Smooth muscle cell (in vitro differentiated cells): ENCODE measurements at regions not wholly inside any gene's neighbourhood (a gene's known extent, or its start where the extent isn't known, plus 50 kb on each side); places are given as distances from the start of the nearest gene placed in this dataset.

Experiments used
- DNase-seq: peaks from one replicate; lab custom pipeline; 2025; ENCODE audit not compliant: unreplicated experiment; lab: John Stamatoyannopoulos, UW
- H2AFZ ChIP-seq: fragments of 200-600 bp; sonication (generic); 2 replicates; pipeline ENCODE4 v1.6.0; 2016; ENCODE audit warnings: antibody characterized with exemption, low read depth, mild to moderate bottlenecking
- H3F3A ChIP-seq: fragments of 200-600 bp; sonication (generic); 2 replicates; pipeline ENCODE4 v1.6.0; 2017; ENCODE audit warnings: antibody characterized with exemption, low read depth
- H3K27ac ChIP-seq: fragments of 200-600 bp; sonication (generic); 2 replicates; pipeline ENCODE4 v1.5.1; 2016; ENCODE audit warnings: low read depth, mild to moderate bottlenecking
- H3K27me3 ChIP-seq: fragments of 200-600 bp; sonication (generic); 2 replicates; pipeline ENCODE4 v1.6.1; 2016; ENCODE audit warnings: low read depth, mild to moderate bottlenecking
- H3K36me3 ChIP-seq: fragments of 200-600 bp; sonication (generic); 2 replicates; pipeline ENCODE4 v1.5.1; 2016; ENCODE audit warnings: low read depth
- H3K4me1 ChIP-seq: fragments of 200-600 bp; sonication (generic); 2 replicates; pipeline ENCODE4 v1.5.1; 2016; ENCODE audit warnings: low read depth
- H3K4me2 ChIP-seq: fragments of 200-600 bp; sonication (generic); 2 replicates; pipeline ENCODE4 v1.6.0; 2016; ENCODE audit warnings: mild to moderate bottlenecking
- H3K4me3 ChIP-seq: fragments of 200-600 bp; sonication (generic); 2 replicates; pipeline ENCODE4 v1.5.1; 2016; ENCODE audit warnings: mild to moderate bottlenecking
- H3K79me2 ChIP-seq: fragments of 200-600 bp; sonication (generic); 2 replicates; pipeline ENCODE4 v1.6.0; 2016; ENCODE audit warnings: low read depth, mild to moderate bottlenecking
- H3K9ac ChIP-seq: fragments of 200-600 bp; sonication (generic); 2 replicates; pipeline ENCODE4 v1.6.0; 2016; ENCODE audit warnings: low read depth
- H3K9me3 ChIP-seq: fragments of 200-600 bp; sonication (generic); replicated peaks from 2 replicates; pipeline ENCODE4 v1.5.1; 2016; ENCODE audit warnings: low read depth
- H4K20me1 ChIP-seq: fragments of 200-600 bp; sonication (generic); 2 replicates; pipeline ENCODE4 v1.6.0; 2016; ENCODE audit warnings: low read depth
- WGBS: methylation state at CpG from one replicate; pipeline ENCODE4 v1.1.7; 2016; ENCODE audit warnings: low lambda C conversion rate; 5-methylcytosine and 5-hydroxymethylcytosine counted together
- TF ChIP-seq, protein P1 (sequence below): fragments of 200-600 bp; sonication (generic); IDR thresholded peaks from 2 replicates; pipeline ENCODE4 v1.5.1; 2017; ENCODE audit warnings: borderline replicate concordance, mild to moderate bottlenecking, antibody characterized with exemption; ENCODE audit not compliant: insufficient read depth, poor library complexity, severe bottlenecking

DNA sequence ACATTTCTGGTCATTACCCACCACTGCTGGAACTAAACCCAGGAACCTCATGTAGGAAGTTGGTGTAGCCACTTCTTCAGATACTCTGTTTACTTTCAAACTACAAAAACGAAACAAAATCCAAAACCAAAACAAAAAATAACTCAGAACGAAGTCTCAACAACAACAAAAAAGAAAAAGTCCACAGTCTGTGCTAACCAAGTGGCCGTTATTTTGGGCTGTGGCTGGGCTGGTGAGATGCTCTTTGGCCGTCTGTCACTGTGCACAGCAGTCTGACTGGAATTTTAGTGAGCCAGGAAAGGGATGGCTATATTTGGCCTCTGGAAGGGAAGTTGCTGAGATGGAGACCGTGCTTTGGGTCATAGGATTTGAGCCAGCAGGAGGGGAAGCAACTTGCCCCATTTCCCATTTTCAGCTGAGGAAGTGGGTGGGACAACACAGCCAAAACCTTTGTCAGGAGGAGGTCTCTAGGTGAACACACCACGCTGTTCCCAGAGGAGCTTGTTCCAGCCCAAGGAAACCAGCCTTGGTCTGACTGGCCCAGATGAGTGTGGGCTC lies 334.1 kb downstream of the ZSWIM6 start:
- H3K9me3 ChIP-seq: no peaks in the 10 kb centered on the region
- H3K27me3 ChIP-seq: no peaks in the 10 kb centered on the region
- H3K36me3 ChIP-seq: no peaks in the 10 kb centered on the region
- no peak overlapping the region for H3K9ac ChIP-seq
- H3K4me2 ChIP-seq: no peak overlapping the region
- no peaks in the 10 kb centered on the region for H3K4me1 ChIP-seq
- no peak overlapping the region for H3K27ac ChIP-seq
- H2AFZ ChIP-seq: no peak overlapping the region
- H3K4me3 ChIP-seq: no peak overlapping the region
- 90% methylated on average over 6 of the region's 6 CpGs for WGBS
- no peaks in the 10 kb centered on the region for H3K79me2 ChIP-seq
- no peak for DNase-seq
- no peaks in the 10 kb centered on the region for H3F3A ChIP-seq
- no peaks in the 10 kb centered on the region for H4K20me1 ChIP-seq
- TF ChIP-seq, protein P1, sequence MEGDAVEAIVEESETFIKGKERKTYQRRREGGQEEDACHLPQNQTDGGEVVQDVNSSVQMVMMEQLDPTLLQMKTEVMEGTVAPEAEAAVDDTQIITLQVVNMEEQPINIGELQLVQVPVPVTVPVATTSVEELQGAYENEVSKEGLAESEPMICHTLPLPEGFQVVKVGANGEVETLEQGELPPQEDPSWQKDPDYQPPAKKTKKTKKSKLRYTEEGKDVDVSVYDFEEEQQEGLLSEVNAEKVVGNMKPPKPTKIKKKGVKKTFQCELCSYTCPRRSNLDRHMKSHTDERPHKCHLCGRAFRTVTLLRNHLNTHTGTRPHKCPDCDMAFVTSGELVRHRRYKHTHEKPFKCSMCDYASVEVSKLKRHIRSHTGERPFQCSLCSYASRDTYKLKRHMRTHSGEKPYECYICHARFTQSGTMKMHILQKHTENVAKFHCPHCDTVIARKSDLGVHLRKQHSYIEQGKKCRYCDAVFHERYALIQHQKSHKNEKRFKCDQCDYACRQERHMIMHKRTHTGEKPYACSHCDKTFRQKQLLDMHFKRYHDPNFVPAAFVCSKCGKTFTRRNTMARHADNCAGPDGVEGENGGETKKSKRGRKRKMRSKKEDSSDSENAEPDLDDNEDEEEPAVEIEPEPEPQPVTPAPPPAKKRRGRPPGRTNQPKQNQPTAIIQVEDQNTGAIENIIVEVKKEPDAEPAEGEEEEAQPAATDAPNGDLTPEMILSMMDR: no peak

DNA sequence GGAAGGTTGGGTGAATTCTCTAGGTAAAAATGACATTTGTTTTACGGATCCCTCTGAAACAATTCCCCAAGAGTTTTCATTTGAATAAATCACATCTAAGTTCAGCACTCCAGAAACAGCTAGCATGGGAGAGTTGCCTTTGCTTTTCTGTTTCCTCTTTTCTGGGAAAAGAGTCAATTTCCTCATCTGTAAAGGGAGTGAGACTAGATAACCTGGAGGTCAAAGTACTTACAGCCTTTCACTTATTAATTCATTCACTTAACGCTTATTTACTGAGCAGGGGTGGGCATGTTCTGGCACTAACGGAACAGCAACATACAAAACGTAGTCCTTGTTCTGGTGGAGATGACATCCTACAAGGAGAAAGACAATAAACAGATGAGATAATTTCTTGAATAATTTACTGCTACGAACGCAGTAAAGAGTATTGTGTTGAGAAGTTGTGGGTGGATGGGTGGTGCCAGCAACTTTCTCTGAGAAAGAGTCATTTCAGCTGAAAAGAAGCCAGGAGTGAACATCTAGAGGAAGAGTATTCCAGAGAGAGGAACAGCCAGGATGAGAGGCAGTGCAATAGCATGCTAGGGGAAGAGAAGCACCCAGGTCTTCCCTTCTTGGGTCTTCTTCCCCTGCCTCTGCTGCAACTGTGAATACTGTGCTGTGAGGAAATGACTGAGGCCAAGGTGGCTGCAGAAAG lies 335.6 kb downstream of the ZSWIM6 start:
- Histone ChIP-seq H3K79me2 (no peaks in the 10 kb centered on the region), H2AFZ (no peak overlapping the region), H3K4me3 (no peak overlapping the region), H4K20me1 (no peaks in the 10 kb centered on the region), H3K4me1 (peaks cover 2% of the 10 kb centered on the region), H3K9ac (no peak overlapping the region), H3K36me3 (no peaks in the 10 kb centered on the region), H3F3A (no peaks in the 10 kb centered on the region), H3K27me3 (no peaks in the 10 kb centered on the region), H3K27ac (no peak overlapping the region), H3K4me2 (no peak overlapping the region), H3K9me3 (no peaks in the 10 kb centered on the region)
- WGBS: 60% methylated on average over 6 of the region's 6 CpGs
- DNase-seq: no peak
- TF ChIP-seq, protein P1: no peak

DNA sequence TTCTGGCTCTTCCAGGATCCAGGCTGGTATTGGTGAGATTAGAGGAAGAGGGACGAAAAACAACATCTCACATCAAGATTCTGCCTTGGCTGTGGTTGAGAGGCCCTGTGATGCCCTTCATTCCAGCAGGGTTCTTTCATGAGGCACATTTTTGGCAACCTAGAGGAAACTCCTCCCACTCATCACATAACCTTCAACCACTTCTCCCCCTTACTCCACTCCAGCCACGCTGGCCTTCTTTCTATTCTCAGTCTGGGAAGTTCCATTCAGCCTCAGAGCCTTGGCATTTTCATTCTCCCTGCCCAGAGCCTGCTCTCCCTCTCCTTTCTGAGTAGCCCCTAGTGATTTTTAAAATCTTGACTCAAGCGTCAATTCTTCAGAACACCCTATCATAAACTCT lies 337.5 kb downstream of the ZSWIM6 start:
- H3K4me2 ChIP-seq: no peak overlapping the region
- H3K27ac ChIP-seq: no peak overlapping the region
- H3K79me2 ChIP-seq: no peaks in the 10 kb centered on the region
- no peaks in the 10 kb centered on the region for H3K9me3 ChIP-seq
- peaks cover 15% of the 10 kb centered on the region for H3K4me1 ChIP-seq
- H3K9ac ChIP-seq: no peak overlapping the region
- H4K20me1 ChIP-seq: no peaks in the 10 kb centered on the region
- H2AFZ ChIP-seq: no peak overlapping the region
- no peak for DNase-seq
- H3F3A ChIP-seq: no peaks in the 10 kb centered on the region
- H3K27me3 ChIP-seq: no peaks in the 10 kb centered on the region
- TF ChIP-seq, protein P1: no peak
- no peak overlapping the region for H3K4me3 ChIP-seq
- WGBS: 81% methylated on average over 3 of the region's 3 CpGs
- no peaks in the 10 kb centered on the region for H3K36me3 ChIP-seq

DNA sequence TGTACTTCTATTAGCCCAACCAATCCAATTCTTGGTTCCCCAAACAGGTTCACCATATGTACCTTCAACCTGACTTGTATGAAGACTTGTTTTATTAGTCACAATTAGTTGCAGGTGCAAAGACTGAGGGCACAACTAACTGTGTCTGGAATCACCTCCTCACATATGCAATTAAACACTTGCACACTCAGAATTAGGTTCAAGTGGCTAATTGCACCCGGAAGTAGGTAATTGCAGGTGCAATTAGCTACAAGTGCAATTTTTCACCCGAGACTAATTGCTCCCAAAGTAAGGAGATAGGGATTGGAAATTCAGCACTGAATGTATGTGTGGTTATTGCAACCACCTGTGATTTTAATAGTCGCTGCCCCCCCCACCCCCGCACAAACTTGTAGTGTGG lies 338.9 kb downstream of the ZSWIM6 start:
- Histone ChIP-seq H3K79me2 (no peaks in the 10 kb centered on the region), H3K9ac (no peak overlapping the region), H3K36me3 (no peaks in the 10 kb centered on the region), H3K4me1 (peaks cover 22% of the 10 kb centered on the region), H3K27ac (no peak overlapping the region), H3K9me3 (no peaks in the 10 kb centered on the region), H3K27me3 (no peaks in the 10 kb centered on the region), H3K4me3 (no peak overlapping the region), H2AFZ (no peak overlapping the region), H4K20me1 (no peaks in the 10 kb centered on the region), H3F3A (no peaks in the 10 kb centered on the region), H3K4me2 (no peak overlapping the region)
- TF ChIP-seq, protein P1: no peak
- no peak for DNase-seq
- WGBS: 89% methylated on average over 4 of the region's 4 CpGs
